ENCODE measurements at regions not wholly inside any gene's neighbourhood (a gene's known extent, or its start where the extent isn't known, plus 50 kb on each side); places are given as distances from the start of the nearest gene placed in this dataset.
A peak's percentile ranks its signal among the peaks of the same experiment; 100 is the strongest.

DNA sequence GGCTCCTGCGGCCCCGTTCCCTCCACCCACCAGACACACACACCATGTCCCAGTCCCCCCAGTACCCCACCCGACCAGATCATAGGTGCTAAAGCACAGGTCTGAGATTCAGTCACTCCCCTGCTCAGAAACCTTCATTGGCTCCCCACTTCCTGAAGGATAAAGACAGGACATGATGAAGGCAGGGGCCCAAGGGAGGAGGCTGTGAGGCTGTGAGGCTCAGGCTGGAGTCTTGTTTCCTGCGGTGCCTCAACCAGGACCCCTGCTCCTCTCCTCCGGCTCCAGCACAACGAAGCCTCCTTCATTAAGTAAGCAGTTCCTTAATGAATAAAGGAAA lies 81.1 kb downstream of the NCR2 start:
- no peak overlapping the region for H3K27ac ChIP-seq
- no peaks in the 10 kb centered on the region for H3K9me3 ChIP-seq (ENCODE audit: low read depth, low read length)
- DNase-seq (ENCODE audit: low read depth, low spot score), result no peak
- no peaks in the 10 kb centered on the region for H3K36me3 ChIP-seq (ENCODE audit: insufficient read depth, low read length)
- no peak overlapping the region for H3K9ac ChIP-seq (ENCODE audit: insufficient read length)
- TF ChIP-seq POLR2AphosphoS5 (IDR thresholded peaks at IDR 0.05; ENCODE audit: borderline replicate concordance, low read depth, low read length) (no peak), FOXP2 (optimal IDR thresholded peaks at IDR 0.05; ENCODE audit: control extremely low read depth, extremely low read length, insufficient read depth) (no peak), EZH2 (IDR thresholded peaks at IDR 0.05) (no peak)
- H3K4me3 ChIP-seq, result no peak overlapping the region

DNA sequence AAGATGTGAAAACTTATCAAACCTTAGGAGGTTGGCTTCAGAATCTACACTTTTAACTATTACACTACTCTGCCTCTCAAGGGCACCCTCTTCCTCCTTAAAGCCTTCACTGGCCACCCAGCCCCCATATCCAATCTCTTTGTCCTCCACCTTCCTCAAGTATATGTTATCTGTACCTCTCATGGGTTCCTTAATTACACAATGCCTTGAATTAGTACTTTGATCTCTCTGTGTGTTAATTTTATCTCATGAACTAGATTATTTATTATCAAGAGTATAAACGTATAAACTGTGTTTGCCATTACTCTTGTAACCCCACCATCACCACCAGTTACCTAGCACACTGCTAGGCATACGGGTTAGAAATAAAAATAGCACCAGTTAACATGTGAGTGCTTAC lies 83.3 kb downstream of the NCR2 start:
- no peak overlapping the region for H3K4me3 ChIP-seq
- H3K27ac ChIP-seq, result no peak overlapping the region
- no peak for DNase-seq (ENCODE audit: low read depth, low spot score)
- no peak overlapping the region for H3K9ac ChIP-seq (ENCODE audit: insufficient read length)
- TF ChIP-seq POLR2AphosphoS5 (IDR thresholded peaks at IDR 0.05; ENCODE audit: borderline replicate concordance, low read depth, low read length) (no peak), EZH2 (IDR thresholded peaks at IDR 0.05) (no peak), FOXP2 (optimal IDR thresholded peaks at IDR 0.05; ENCODE audit: control extremely low read depth, extremely low read length, insufficient read depth) (no peak)
- no peaks in the 10 kb centered on the region for H3K9me3 ChIP-seq (ENCODE audit: low read depth, low read length)
- H3K36me3 ChIP-seq (ENCODE audit: insufficient read depth, low read length), result no peaks in the 10 kb centered on the region

DNA sequence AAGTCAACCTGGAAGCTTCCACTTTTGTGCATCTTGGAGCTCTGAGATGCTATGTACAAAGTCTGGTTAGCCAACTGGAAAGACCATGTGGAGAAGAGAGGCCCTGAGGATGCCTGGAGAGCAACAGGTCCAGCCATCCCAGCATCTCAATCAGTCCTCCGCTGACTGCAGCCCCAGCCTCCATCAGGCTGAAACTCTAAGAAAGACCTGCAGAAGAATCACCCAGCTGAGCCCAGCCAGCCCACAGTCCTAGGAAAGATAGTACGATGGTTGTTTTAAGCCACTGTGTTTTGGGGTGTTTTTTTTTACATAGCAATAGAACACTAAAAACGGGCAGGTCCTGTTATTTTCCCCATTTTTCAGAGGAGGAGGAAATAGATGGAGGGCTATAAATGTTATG lies 84.0 kb downstream of the NCR2 start:
- no peak overlapping the region for H3K4me3 ChIP-seq
- H3K9ac ChIP-seq (ENCODE audit: insufficient read length), result no peak overlapping the region
- no peak for DNase-seq (ENCODE audit: low read depth, low spot score)
- TF ChIP-seq EZH2 (IDR thresholded peaks at IDR 0.05) (no peak), POLR2AphosphoS5 (IDR thresholded peaks at IDR 0.05; ENCODE audit: borderline replicate concordance, low read depth, low read length) (no peak), FOXP2 (optimal IDR thresholded peaks at IDR 0.05; ENCODE audit: control extremely low read depth, extremely low read length, insufficient read depth) (no peak)
- no peak overlapping the region for H3K27ac ChIP-seq
- no peaks in the 10 kb centered on the region for H3K9me3 ChIP-seq (ENCODE audit: low read depth, low read length)
- H3K36me3 ChIP-seq (ENCODE audit: insufficient read depth, low read length), result no peaks in the 10 kb centered on the region

DNA sequence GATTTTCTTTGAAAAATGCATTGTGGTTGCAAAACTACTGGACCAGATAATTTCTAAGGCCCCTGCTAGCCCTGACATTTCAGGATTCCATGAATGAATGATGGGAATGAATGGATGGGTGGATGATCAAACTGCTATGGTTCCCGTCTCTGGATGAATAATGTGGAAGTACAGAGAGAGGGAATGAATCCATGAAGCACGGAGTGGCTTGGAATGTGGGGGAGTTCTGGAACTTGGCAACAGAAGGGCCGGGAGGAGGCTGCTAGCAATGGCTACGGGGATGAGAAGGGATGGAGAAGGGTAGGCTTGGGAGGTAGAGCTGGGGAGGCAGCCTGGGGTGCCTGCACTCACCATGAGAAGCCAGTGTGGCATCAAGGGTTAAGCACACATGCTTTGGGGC lies 84.8 kb downstream of the NCR2 start:
- no peaks in the 10 kb centered on the region for H3K9me3 ChIP-seq (ENCODE audit: low read depth, low read length)
- no peak overlapping the region for H3K9ac ChIP-seq (ENCODE audit: insufficient read length)
- no peak for TF ChIP-seq EZH2 (IDR thresholded peaks at IDR 0.05)
- TF ChIP-seq FOXP2 (optimal IDR thresholded peaks at IDR 0.05; ENCODE audit: control extremely low read depth, extremely low read length, insufficient read depth), result no peak
- no peak for TF ChIP-seq POLR2AphosphoS5 (IDR thresholded peaks at IDR 0.05; ENCODE audit: borderline replicate concordance, low read depth, low read length)
- H3K4me3 ChIP-seq, result no peak overlapping the region
- H3K36me3 ChIP-seq (ENCODE audit: insufficient read depth, low read length), result no peaks in the 10 kb centered on the region
- DNase-seq (ENCODE audit: low read depth, low spot score), result no peak
- H3K27ac ChIP-seq, result no peak overlapping the region

DNA sequence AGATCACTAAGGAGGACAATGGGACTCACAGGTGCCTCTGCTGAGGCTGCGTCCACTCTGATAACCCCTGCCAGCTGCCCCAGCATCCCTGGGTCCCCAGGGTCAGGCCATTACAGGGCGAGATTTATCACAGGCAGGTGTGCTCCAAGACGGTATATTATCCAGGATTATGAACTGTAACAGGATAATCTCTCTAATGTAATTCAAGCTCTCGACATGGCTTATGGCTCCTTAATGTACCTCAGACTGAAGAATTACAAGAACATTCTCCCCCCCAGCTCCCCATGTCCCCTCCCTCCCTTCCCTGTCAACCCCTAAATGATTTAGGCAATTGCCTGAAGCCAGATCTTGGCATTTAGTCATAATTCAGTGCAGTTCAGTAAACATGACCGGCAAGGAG lies 86.8 kb downstream of the NCR2 start:
- TF ChIP-seq EZH2 (IDR thresholded peaks at IDR 0.05) (no peak), POLR2AphosphoS5 (IDR thresholded peaks at IDR 0.05; ENCODE audit: borderline replicate concordance, low read depth, low read length) (no peak), FOXP2 (optimal IDR thresholded peaks at IDR 0.05; ENCODE audit: control extremely low read depth, extremely low read length, insufficient read depth) (no peak)
- DNase-seq (ENCODE audit: low read depth, low spot score), result no peak
- Histone ChIP-seq H3K9me3 (ENCODE audit: low read depth, low read length) (no peaks in the 10 kb centered on the region), H3K4me3 (no peak overlapping the region), H3K36me3 (ENCODE audit: insufficient read depth, low read length) (no peaks in the 10 kb centered on the region), H3K9ac (ENCODE audit: insufficient read length) (no peak overlapping the region), H3K27ac (no peak overlapping the region)

DNA sequence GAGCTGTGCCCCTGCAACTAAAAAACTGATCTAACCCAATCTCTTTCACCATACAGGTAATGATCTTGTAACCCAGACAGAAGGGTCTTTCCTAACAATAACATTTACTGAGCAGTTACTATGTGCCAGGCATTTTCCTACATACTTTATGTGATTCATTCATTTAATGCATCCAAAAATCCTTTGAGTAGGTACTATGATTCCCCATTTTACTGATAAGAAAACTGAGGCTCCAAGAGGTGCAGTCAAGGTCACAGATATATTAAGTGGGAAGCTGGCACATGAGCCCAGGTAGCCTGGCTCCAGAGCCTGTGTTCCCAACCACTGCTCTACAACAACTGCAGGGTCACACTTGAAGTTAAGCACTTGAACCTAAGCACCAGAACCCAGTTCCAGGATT lies 87.6 kb downstream of the NCR2 start:
- Histone ChIP-seq H3K4me3 (no peak overlapping the region), H3K36me3 (ENCODE audit: insufficient read depth, low read length) (no peaks in the 10 kb centered on the region), H3K9me3 (ENCODE audit: low read depth, low read length) (no peaks in the 10 kb centered on the region), H3K27ac (no peak overlapping the region), H3K9ac (ENCODE audit: insufficient read length) (no peak overlapping the region)
- TF ChIP-seq EZH2 (IDR thresholded peaks at IDR 0.05), result no peak
- TF ChIP-seq POLR2AphosphoS5 (IDR thresholded peaks at IDR 0.05; ENCODE audit: borderline replicate concordance, low read depth, low read length), result no peak
- no peak for TF ChIP-seq FOXP2 (optimal IDR thresholded peaks at IDR 0.05; ENCODE audit: control extremely low read depth, extremely low read length, insufficient read depth)
- no peak for DNase-seq (ENCODE audit: low read depth, low spot score)

DNA sequence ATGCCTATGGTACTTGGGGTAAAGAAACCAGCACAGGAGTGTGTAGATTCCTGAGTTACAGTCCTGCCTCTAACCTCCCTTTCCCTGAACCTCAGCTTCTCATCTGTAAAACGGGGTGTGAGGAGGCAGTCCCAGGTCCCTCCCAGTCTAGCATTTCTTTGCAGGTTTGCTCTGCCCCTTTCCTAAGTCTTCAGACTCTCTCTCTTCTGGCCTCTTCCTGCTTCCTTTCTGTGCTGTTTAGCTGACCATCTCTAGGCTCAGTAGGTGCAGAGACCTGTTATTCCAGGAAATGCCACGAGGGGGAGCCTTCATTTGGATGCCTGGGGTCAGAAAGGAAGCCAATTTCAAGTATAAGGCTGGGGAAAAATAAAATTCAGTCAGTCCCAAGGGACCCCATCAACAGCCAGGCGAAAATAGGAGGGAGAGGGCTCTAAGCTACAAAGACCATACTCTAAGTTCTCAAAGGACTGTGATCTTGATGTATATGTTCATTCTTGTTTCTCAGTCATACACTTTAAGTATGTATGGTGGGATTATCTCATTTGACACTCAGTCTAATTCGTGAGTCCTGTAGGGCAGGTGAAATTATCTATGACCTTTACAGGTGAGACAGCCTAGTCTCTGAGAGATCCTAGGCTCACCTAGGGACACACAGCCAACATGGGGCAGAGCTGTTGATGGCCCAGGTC lies 89.1 kb downstream of the NCR2 start:
- Histone ChIP-seq H3K36me3 (ENCODE audit: insufficient read depth, low read length) (no peaks in the 10 kb centered on the region), H3K27ac (no peak overlapping the region), H3K4me3 (no peak overlapping the region), H3K9me3 (ENCODE audit: low read depth, low read length) (no peaks in the 10 kb centered on the region), H3K9ac (ENCODE audit: insufficient read length) (no peak overlapping the region)
- TF ChIP-seq EZH2 (IDR thresholded peaks at IDR 0.05) (no peak), POLR2AphosphoS5 (IDR thresholded peaks at IDR 0.05; ENCODE audit: borderline replicate concordance, low read depth, low read length) (no peak), FOXP2 (optimal IDR thresholded peaks at IDR 0.05; ENCODE audit: control extremely low read depth, extremely low read length, insufficient read depth) (no peak)
- DNase-seq (ENCODE audit: low read depth, low spot score), result peak; percentile 69

DNA sequence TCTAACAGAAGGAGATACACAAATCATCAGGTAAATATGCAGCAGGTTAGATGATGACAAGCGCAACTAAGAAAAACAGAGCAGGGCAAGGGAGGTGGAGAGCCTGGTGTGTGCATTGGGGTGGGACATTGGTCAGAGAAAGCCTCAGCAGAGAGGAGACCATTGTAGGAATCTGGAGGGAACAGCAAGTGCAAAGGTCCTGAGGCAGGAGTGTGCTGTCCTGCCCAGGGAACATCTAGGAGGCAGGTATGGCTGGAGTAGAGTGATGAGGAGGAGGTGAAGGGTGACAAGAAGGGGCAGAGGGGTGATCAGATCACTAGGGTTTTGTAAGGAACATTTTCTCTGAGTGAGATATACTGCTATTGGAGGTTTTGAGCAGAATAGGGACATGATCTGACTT lies 90.1 kb downstream of the NCR2 start:
- DNase-seq (ENCODE audit: low read depth, low spot score), result no peak
- no peaks in the 10 kb centered on the region for H3K36me3 ChIP-seq (ENCODE audit: insufficient read depth, low read length)
- no peak for TF ChIP-seq EZH2 (IDR thresholded peaks at IDR 0.05)
- no peak for TF ChIP-seq FOXP2 (optimal IDR thresholded peaks at IDR 0.05; ENCODE audit: control extremely low read depth, extremely low read length, insufficient read depth)
- TF ChIP-seq POLR2AphosphoS5 (IDR thresholded peaks at IDR 0.05; ENCODE audit: borderline replicate concordance, low read depth, low read length), result no peak
- no peak overlapping the region for H3K27ac ChIP-seq
- no peak overlapping the region for H3K4me3 ChIP-seq
- H3K9me3 ChIP-seq (ENCODE audit: low read depth, low read length), result no peaks in the 10 kb centered on the region
- no peak overlapping the region for H3K9ac ChIP-seq (ENCODE audit: insufficient read length)

DNA sequence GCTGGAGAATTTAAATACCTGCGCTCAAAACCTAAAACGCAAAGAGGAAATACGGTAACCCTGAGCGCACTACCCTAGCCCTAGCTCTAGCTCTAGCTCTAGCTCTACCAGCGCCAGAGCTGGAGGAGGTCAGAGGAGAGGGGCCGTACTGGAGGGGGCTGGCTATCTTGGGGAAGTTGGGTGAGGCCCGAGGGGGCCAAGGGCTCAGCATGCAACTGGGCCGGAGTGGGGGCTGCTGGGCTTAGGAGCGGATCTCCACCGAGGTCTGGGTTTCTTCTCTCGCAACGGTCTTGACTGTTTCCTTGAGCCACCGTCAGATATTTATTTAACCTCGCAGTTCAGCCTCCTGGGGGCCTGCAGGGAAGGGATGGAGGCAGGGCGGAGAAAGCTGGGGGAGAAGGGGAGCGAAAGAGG lies 91.0 kb downstream of the NCR2 start:
- no peak for DNase-seq (ENCODE audit: low read depth, low spot score)
- no peaks in the 10 kb centered on the region for H3K36me3 ChIP-seq (ENCODE audit: insufficient read depth, low read length)
- H3K9me3 ChIP-seq (ENCODE audit: low read depth, low read length), result no peaks in the 10 kb centered on the region
- H3K27ac ChIP-seq, result no peak overlapping the region
- H3K9ac ChIP-seq (ENCODE audit: insufficient read length), result no peak overlapping the region
- TF ChIP-seq FOXP2 (optimal IDR thresholded peaks at IDR 0.05; ENCODE audit: control extremely low read depth, extremely low read length, insufficient read depth), result no peak
- TF ChIP-seq EZH2 (IDR thresholded peaks at IDR 0.05), result no peak
- TF ChIP-seq POLR2AphosphoS5 (IDR thresholded peaks at IDR 0.05; ENCODE audit: borderline replicate concordance, low read depth, low read length), result no peak
- no peak overlapping the region for H3K4me3 ChIP-seq
